HCT116 (cell line): ENCODE measurements at regions not wholly inside any gene's neighbourhood (a gene's known extent, or its start where the extent isn't known, plus 50 kb on each side); places are given as distances from the start of the nearest gene placed in this dataset.

Experiments
- ATAC-seq: fragments of 200-7000 bp; cut with Tn5 transposase; 2 replicates; pipeline ENCODE4 v1.9.1; 2020; ENCODE audit warnings: mild to moderate bottlenecking, moderate library complexity
- BruUV-seq: library from RNA; stranded (reverse); fragments of 400-500 nt; replicated peaks from 2 replicates; lab custom pipeline; 2021; lab: Mats Ljungman, UMichigan
- CTCF ChIA-PET: fragments of 300-600 bp; sonication (Branson Sonifier 250); formaldehyde crosslinking; loops from one replicate; lab custom pipeline; 2021; ENCODE audit warnings: antibody characterized with exemption; lab: Charles Lee
- POLR2A ChIA-PET: fragments of 300-600, 350-600 bp; sonication (Branson Sonifier 250); formaldehyde crosslinking; loops from one replicate; lab custom pipeline; 2021; ENCODE audit warnings: antibody characterized with exemption; lab: Charles Lee
- RAD21 ChIA-PET, 2 experiments: fragments of 300-600 bp; sonication (Branson Sonifier 250); formaldehyde crosslinking; loops; one replicate each; lab custom pipeline; 2023; ENCODE audit warnings: low total read pairs in 2 of 2; ENCODE audit not compliant: uncharacterized antibody in 2 of 2, unreplicated experiment in 2 of 2, low non-redundant PET in 1 of 2; lab: Charles Lee
- DNase-seq: peaks from one replicate; pipeline ENCODE4 v3.0.0-alpha.2; 2010; ENCODE audit warnings: low read depth, low spot score
- H2AFZ ChIP-seq: fragments of 200-600 bp; shearing (Covaris generic), sonication (generic); 2 replicates; pipeline ENCODE4 v1.6.1; 2017; ENCODE audit warnings: low read depth, mixed run types, mixed read lengths, antibody characterized with exemption, low read length; ENCODE audit not compliant: poor library complexity, severe bottlenecking
- H3K27ac ChIP-seq: 2 replicates; pipeline ENCODE4 v1.5.1; 2012; ENCODE audit warnings: low read depth, low read length
- H3K27me3 ChIP-seq: fragments of 200-600 bp; sonication (generic); 2 replicates; pipeline ENCODE4 v1.6.1; 2016; ENCODE audit warnings: mixed run types, low read length, mixed read lengths; ENCODE audit not compliant: insufficient read depth
- H3K36me3 ChIP-seq, 2 experiments: fragments of 200-500 bp in 1 of 2; fragments of 200-600 bp in 1 of 2; sonication (Bioruptor generic) in 1 of 2; sonication (generic) in 1 of 2; 2 replicates each; pipeline versions ENCODE4 v1.5.1 to v1.6.1; 2014 to 2016; ENCODE audit warnings: low read length in 2 of 2, inconsistent platforms in 1 of 2, mixed read lengths in 1 of 2, mixed run types in 1 of 2; ENCODE audit not compliant: insufficient read depth in 2 of 2, control insufficient read depth in 1 of 2
- H3K4me1 ChIP-seq, 2 experiments: fragments of 200-600 bp in 1 of 2; sonication (generic) in 1 of 2; 2 replicates each; pipeline versions ENCODE4 v1.5.1 to v1.6.1; 2012 to 2017; ENCODE audit warnings: low read length in 2 of 2, inconsistent platforms in 1 of 2, mild to moderate bottlenecking in 1 of 2, mixed read lengths in 1 of 2, mixed run types in 1 of 2, moderate library complexity in 1 of 2; ENCODE audit not compliant: insufficient read depth in 2 of 2, control insufficient read depth in 1 of 2
- H3K4me2 ChIP-seq: fragments of 200-600 bp; sonication (generic); 2 replicates; pipeline ENCODE4 v1.6.1; 2017; ENCODE audit warnings: mixed run types, low read length, mixed read lengths
- H3K4me3 ChIP-seq, 2 experiments: fragments of 200-600 bp in 1 of 2; sonication (generic) in 1 of 2; replicated peaks in 1 of 2; 2 replicates each; pipeline ENCODE4 v1.5.1; 2011 to 2016; ENCODE audit warnings: low read length in 2 of 2, control low read depth in 1 of 2, low read depth in 1 of 2, mild to moderate bottlenecking in 1 of 2, mixed read lengths in 1 of 2, mixed run types in 1 of 2
- H3K79me2 ChIP-seq: fragments of 200-600 bp; sonication (generic); 2 replicates; pipeline ENCODE4 v1.6.1; 2017; ENCODE audit warnings: mild to moderate bottlenecking, mixed run types, low read length, moderate library complexity, mixed read lengths; ENCODE audit not compliant: insufficient read depth
- H3K9ac ChIP-seq: fragments of 200-600 bp; sonication (generic); 2 replicates; pipeline ENCODE4 v1.6.1; 2016; ENCODE audit warnings: low read length, mixed read lengths
- H3K9me2 ChIP-seq: fragments of 200-600 bp; sonication (generic), shearing (Covaris generic); 2 replicates; pipeline ENCODE4 v1.6.1; 2017; ENCODE audit warnings: mixed run types, mild to moderate bottlenecking, moderate library complexity; ENCODE audit not compliant: insufficient read depth
- H3K9me3 ChIP-seq, 2 experiments: fragments of 200-500 bp in 1 of 2; fragments of 200-600 bp in 1 of 2; sonication (Bioruptor generic) in 1 of 2; sonication (generic) in 1 of 2; 2 replicates each; pipeline ENCODE4 v1.6.1; 2014 to 2017; ENCODE audit warnings: low read length in 2 of 2, mixed read lengths in 2 of 2, inconsistent platforms in 1 of 2, low read depth in 1 of 2, mild to moderate bottlenecking in 1 of 2, mixed run types in 1 of 2, moderate library complexity in 1 of 2; ENCODE audit not compliant: control insufficient read depth in 1 of 2, insufficient read depth in 1 of 2
- H4K20me1 ChIP-seq: fragments of 200-600 bp; sonication (generic), shearing (Covaris generic); 2 replicates; pipeline ENCODE4 v1.6.1; 2017; ENCODE audit warnings: mixed run types, mild to moderate bottlenecking, moderate library complexity; ENCODE audit not compliant: insufficient read depth
- CEBPB ChIP-seq: IDR thresholded peaks from 2 replicates; pipeline ENCODE4 v1.6.1; 2012; ENCODE audit warnings: low read depth
- EGR1 ChIP-seq: IDR thresholded peaks from 2 replicates; pipeline ENCODE4 v1.6.1; 2012; ENCODE audit warnings: low read depth
- ELF1 ChIP-seq: IDR thresholded peaks from 2 replicates; pipeline ENCODE4 v1.6.1; 2012; ENCODE audit warnings: low read depth, borderline replicate concordance
- EZH2 ChIP-seq: fragments of 200-600 bp; sonication (generic); IDR thresholded peaks from 2 replicates; pipeline ENCODE4 v1.6.1; 2017; ENCODE audit warnings: antibody characterized with exemption, mixed run types
- EZH2phosphoT487 ChIP-seq: fragments of 200-600 bp; IDR thresholded peaks from 2 replicates; pipeline ENCODE4 v1.6.1; 2018; ENCODE audit warnings: antibody characterized with exemption, borderline replicate concordance
- FOSL1 ChIP-seq: IDR thresholded peaks from 2 replicates; pipeline ENCODE4 v1.6.1; 2012; ENCODE audit warnings: low read depth
- JUND ChIP-seq: IDR thresholded peaks from 2 replicates; pipeline ENCODE4 v1.6.1; 2012
- POLR2AphosphoS5 ChIP-seq: IDR thresholded peaks from 2 replicates; pipeline ENCODE4 v1.6.1; 2011; ENCODE audit warnings: mild to moderate bottlenecking, low read depth, low read length, moderate library complexity
- RAD21 ChIP-seq: IDR thresholded peaks from 2 replicates; pipeline ENCODE4 v1.6.1; 2012; ENCODE audit warnings: low read depth, mild to moderate bottlenecking
- SIN3A ChIP-seq: IDR thresholded peaks from 2 replicates; pipeline ENCODE4 v1.6.1; 2012; ENCODE audit warnings: low read depth
- SP1 ChIP-seq: IDR thresholded peaks from 2 replicates; pipeline ENCODE4 v1.6.1; 2012; ENCODE audit warnings: low read depth
- SRF ChIP-seq: IDR thresholded peaks from 2 replicates; pipeline ENCODE4 v1.6.1; 2012; ENCODE audit warnings: low read depth
- TCF7L2 ChIP-seq: IDR thresholded peaks from 2 replicates; pipeline ENCODE4 v1.7.0; 2011; ENCODE audit warnings: borderline replicate concordance, inconsistent platforms; ENCODE audit not compliant: insufficient read depth, insufficient read length; ENCODE audit errors: extremely low read depth
- YY1 ChIP-seq: IDR thresholded peaks from 2 replicates; pipeline ENCODE4 v1.6.1; 2011; ENCODE audit warnings: low read length, low read depth, moderate library complexity, mild to moderate bottlenecking; ENCODE audit not compliant: insufficient replicate concordance; ENCODE audit errors: extremely low read depth
- ZNF274 ChIP-seq: fragments of 200-500 bp; sonication (Bioruptor generic); IDR thresholded peaks from 2 replicates; pipeline ENCODE4 v1.6.1; 2014; ENCODE audit warnings: mild to moderate bottlenecking, low read depth, low read length, inconsistent platforms
- intact Hi-C: fragments of 100-400 bp; cut with micrococcal nuclease; formaldehyde crosslinking; loops from 2 replicates; pipeline ENCODE4 v1.10.0; 2022
- TF ChIP-seq, protein P1 (sequence below): IDR thresholded peaks from 2 replicates; pipeline ENCODE4 v1.6.1; 2012; ENCODE audit warnings: low read depth
- TF ChIP-seq, protein P2 (sequence below): IDR thresholded peaks from 2 replicates; pipeline ENCODE4 v1.6.1; 2012

DNA sequence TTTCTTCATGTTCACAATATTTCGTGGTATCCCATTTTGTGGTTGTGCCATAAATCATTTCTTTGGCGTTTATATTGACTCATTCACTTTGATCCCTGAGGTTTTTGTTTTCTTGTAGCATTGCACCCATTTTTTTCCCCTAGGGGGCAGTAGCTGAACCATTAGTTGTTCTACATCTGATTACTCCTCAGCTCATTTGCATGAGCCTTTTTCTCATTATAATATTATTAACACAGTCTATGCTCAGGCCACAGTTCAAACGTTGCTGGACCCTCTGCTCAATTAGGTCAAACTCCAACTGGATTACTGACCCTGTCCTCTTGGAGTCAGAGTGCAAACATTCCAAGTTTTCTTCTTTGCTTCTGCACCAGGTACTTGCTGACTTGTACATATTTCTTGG lies 475.4 kb upstream of the SEL1L start:
- no peaks in the 10 kb centered on the region for H3K27me3 ChIP-seq
- no peaks in the 10 kb centered on the region for H3K4me1 ChIP-seq
- H3K79me2 ChIP-seq, result no peaks in the 10 kb centered on the region
- BruUV-seq, result no TSS peak
- H3K4me2 ChIP-seq, result no peak overlapping the region
- no peak overlapping the region for H3K27ac ChIP-seq
- intact Hi-C loops, result no loop called here
- DNase-seq, result no peak
- H3K9me2 ChIP-seq, result no peaks in the 10 kb centered on the region
- peaks cover 7 to 17% of the 10 kb centered on the region in 2 experiments; a peak in 2 of 4 replicates for H3K9me3 ChIP-seq
- no peak overlapping the region for H2AFZ ChIP-seq
- no peak for ATAC-seq
- H3K4me3 ChIP-seq, result no peak overlapping the region
- POLR2A ChIA-PET, result no interaction called here
- RAD21 ChIA-PET, result no interaction called here
- TF ChIP-seq CEBPB, result no peak
- TF ChIP-seq JUND, result no peak
- TF ChIP-seq, all 23 proteins: peak for 0
- CTCF ChIA-PET, result no interaction called here
- no peak overlapping the region for H3K9ac ChIP-seq
- no peaks in the 10 kb centered on the region for H4K20me1 ChIP-seq
- H3K36me3 ChIP-seq, result no peaks in the 10 kb centered on the region

DNA sequence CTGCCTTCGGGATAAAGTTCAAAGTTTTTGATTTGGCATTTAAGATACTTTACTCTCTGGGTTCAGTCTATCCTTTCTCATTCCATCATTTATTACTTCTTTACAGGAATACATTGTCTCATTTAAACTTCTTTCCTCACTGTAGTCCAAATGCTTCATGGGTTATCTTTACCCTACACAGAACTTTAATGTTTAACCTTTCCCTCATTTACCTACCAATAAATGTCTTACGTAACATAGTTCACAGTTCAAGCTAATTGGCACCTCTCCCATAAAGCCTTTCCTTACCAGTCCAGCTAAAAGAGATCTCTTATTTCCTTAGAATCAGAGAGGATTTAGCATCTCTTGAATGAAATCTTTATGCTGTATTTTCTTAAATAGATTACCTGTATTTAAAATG lies 476.3 kb upstream of the SEL1L start:
- DNase-seq (no peak), ATAC-seq (no peak)
- Histone ChIP-seq H3K9ac (no peak overlapping the region), H3K27ac (no peak overlapping the region), H3K9me2 (no peaks in the 10 kb centered on the region), H4K20me1 (no peaks in the 10 kb centered on the region), H2AFZ (no peak overlapping the region), H3K27me3 (no peaks in the 10 kb centered on the region), H3K36me3 (no peaks in the 10 kb centered on the region), H3K4me3 (no peak overlapping the region), H3K79me2 (no peaks in the 10 kb centered on the region), H3K9me3 (peaks cover 7 to 21% of the 10 kb centered on the region in 2 experiments; a peak in 2 of 4 replicates), H3K4me2 (no peak overlapping the region), H3K4me1 (no peaks in the 10 kb centered on the region)
- CTCF ChIA-PET, result no interaction called here
- POLR2A ChIA-PET, result no interaction called here
- no peak for TF ChIP-seq EZH2phosphoT487
- TF ChIP-seq ELF1, result no peak
- TF ChIP-seq YY1, result no peak
- TF ChIP-seq JUND, result no peak
- no peak for TF ChIP-seq FOSL1
- no peak for TF ChIP-seq EGR1
- no peak for TF ChIP-seq TCF7L2
- no peak for TF ChIP-seq SIN3A
- no peak for TF ChIP-seq SP1
- TF ChIP-seq ZNF274, result no peak
- TF ChIP-seq RAD21, result no peak
- TF ChIP-seq, protein P1, sequence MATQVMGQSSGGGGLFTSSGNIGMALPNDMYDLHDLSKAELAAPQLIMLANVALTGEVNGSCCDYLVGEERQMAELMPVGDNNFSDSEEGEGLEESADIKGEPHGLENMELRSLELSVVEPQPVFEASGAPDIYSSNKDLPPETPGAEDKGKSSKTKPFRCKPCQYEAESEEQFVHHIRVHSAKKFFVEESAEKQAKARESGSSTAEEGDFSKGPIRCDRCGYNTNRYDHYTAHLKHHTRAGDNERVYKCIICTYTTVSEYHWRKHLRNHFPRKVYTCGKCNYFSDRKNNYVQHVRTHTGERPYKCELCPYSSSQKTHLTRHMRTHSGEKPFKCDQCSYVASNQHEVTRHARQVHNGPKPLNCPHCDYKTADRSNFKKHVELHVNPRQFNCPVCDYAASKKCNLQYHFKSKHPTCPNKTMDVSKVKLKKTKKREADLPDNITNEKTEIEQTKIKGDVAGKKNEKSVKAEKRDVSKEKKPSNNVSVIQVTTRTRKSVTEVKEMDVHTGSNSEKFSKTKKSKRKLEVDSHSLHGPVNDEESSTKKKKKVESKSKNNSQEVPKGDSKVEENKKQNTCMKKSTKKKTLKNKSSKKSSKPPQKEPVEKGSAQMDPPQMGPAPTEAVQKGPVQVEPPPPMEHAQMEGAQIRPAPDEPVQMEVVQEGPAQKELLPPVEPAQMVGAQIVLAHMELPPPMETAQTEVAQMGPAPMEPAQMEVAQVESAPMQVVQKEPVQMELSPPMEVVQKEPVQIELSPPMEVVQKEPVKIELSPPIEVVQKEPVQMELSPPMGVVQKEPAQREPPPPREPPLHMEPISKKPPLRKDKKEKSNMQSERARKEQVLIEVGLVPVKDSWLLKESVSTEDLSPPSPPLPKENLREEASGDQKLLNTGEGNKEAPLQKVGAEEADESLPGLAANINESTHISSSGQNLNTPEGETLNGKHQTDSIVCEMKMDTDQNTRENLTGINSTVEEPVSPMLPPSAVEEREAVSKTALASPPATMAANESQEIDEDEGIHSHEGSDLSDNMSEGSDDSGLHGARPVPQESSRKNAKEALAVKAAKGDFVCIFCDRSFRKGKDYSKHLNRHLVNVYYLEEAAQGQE, result no peak
- TF ChIP-seq, protein P2, sequence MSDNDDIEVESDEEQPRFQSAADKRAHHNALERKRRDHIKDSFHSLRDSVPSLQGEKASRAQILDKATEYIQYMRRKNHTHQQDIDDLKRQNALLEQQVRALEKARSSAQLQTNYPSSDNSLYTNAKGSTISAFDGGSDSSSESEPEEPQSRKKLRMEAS, result no peak
- TF ChIP-seq CEBPB, result no peak
- TF ChIP-seq SRF, result no peak
- TF ChIP-seq POLR2AphosphoS5, result no peak
- TF ChIP-seq EZH2, result no peak
- no TSS peak for BruUV-seq
- intact Hi-C loops, result no loop called here
- RAD21 ChIA-PET, result no interaction called here
